Gastrocnemius medialis (tissue), 4 donors: ENCODE measurements at regions not wholly inside any gene's neighbourhood (a gene's known extent, or its start where the extent isn't known, plus 50 kb on each side); places are given as distances from the start of the nearest gene placed in this dataset.

Source experiments
- POLR2A ChIP-seq, 2 donors: fragments of 450-650 bp; IDR thresholded peaks; one replicate each; pipeline ENCODE4 v1.6.1; 2017; ENCODE audit warnings: antibody characterized with exemption in 2 of 2, mild to moderate bottlenecking in 2 of 2, moderate library complexity in 2 of 2
- TF ChIP-seq, protein P1 (sequence below), 5 experiments: fragments of 450-650 bp in 3 of 5; fragments of 200-600 bp in 2 of 5; sonication (generic) in 2 of 5; IDR thresholded peaks in 4 of 5; conservative IDR thresholded peaks in 1 of 5; 1 replicate in 4 of 5; 2 replicates in 1 of 5; pipeline ENCODE4 v1.5.1; 2016 to 2019; ENCODE audit warnings: antibody characterized with exemption in 5 of 5, mild to moderate bottlenecking in 3 of 5, moderate library complexity in 3 of 5

DNA sequence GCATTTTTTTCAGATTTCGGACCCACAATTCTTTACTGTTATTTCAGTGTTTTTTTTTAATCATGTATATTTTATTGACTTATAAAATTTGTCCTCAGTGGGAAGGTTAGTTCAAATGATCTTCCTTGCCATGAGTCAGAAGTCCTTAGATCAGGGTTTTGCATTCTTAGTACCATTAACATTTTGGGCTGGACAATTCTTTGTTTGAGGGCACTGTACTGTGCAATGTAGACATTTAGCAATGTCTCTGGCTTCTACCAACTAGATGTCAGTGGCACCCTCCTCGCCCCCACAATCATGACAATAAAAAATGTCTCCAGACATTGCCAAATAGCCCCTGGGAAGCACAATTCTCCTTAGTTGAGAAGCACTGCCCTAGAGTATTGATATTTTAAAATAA, 176.6 kb downstream of the VEGFC start:
- TF ChIP-seq, protein P1, sequence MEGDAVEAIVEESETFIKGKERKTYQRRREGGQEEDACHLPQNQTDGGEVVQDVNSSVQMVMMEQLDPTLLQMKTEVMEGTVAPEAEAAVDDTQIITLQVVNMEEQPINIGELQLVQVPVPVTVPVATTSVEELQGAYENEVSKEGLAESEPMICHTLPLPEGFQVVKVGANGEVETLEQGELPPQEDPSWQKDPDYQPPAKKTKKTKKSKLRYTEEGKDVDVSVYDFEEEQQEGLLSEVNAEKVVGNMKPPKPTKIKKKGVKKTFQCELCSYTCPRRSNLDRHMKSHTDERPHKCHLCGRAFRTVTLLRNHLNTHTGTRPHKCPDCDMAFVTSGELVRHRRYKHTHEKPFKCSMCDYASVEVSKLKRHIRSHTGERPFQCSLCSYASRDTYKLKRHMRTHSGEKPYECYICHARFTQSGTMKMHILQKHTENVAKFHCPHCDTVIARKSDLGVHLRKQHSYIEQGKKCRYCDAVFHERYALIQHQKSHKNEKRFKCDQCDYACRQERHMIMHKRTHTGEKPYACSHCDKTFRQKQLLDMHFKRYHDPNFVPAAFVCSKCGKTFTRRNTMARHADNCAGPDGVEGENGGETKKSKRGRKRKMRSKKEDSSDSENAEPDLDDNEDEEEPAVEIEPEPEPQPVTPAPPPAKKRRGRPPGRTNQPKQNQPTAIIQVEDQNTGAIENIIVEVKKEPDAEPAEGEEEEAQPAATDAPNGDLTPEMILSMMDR (IDR thresholded peaks at IDR 0.05 in 4 of 5, conservative IDR thresholded peaks at IDR 0.05 in 1 of 5): no peak
- TF ChIP-seq POLR2A (IDR thresholded peaks at IDR 0.05): no peak
